Right lobe of liver (tissue), 6 donors: ENCODE measurements at regions not wholly inside any gene's neighbourhood (a gene's known extent, or its start where the extent isn't known, plus 50 kb on each side); places are given as distances from the start of the nearest gene placed in this dataset.

Experiments
- ATAC-seq, 4 donors: fragments of 200-7000 bp; cut with Tn5 transposase; one replicate each; pipeline ENCODE4 v1.9.1; 2020; ENCODE audit warnings: mild to moderate bottlenecking in 4 of 4, moderate library complexity in 4 of 4
- DNase-seq, 3 donors: peaks; one replicate each; pipeline ENCODE4 v3.0.0-alpha.2; 2020
- H3K27ac ChIP-seq, 3 donors: fragments of 200-600 bp; one replicate each; pipeline ENCODE4 v1.8.0; 2022
- H3K27me3 ChIP-seq, 2 donors: fragments of 200-600 bp; one replicate each; pipeline ENCODE4 v1.8.0; 2022
- H3K36me3 ChIP-seq, 4 donors: fragments of 200-600 bp; sonication (generic) in 1 of 4; one replicate each; pipeline versions ENCODE4 v1.5.1 to v1.8.0; 2017 to 2022; ENCODE audit warnings: control low read depth in 1 of 4
- H3K4me1 ChIP-seq, 4 donors: fragments of 200-600 bp; sonication (generic) in 1 of 4; one replicate each; pipeline versions ENCODE4 v1.5.1 to v1.8.0; 2017 to 2022; ENCODE audit warnings: control low read depth in 1 of 4
- H3K4me3 ChIP-seq, 3 donors: fragments of 200-600 bp; one replicate each; pipeline ENCODE4 v1.8.0; 2022
- H3K9me3 ChIP-seq, 4 donors: fragments of 200-600 bp; sonication (generic) in 1 of 4; one replicate each; pipeline versions ENCODE4 v1.5.1 to v1.8.0; 2017 to 2022; ENCODE audit warnings: control low read depth in 1 of 4
- POLR2A ChIP-seq: fragments of 450-650 bp; IDR thresholded peaks from one replicate; pipeline ENCODE4 v1.6.1; 2017; ENCODE audit warnings: antibody characterized with exemption, mild to moderate bottlenecking
- WGBS: methylation state at CpG from one replicate; pipeline ENCODE4 v1.1.6; 2018; ENCODE audit warnings: low coverage, low lambda C conversion rate; ENCODE audit not compliant: insufficient coverage; ENCODE audit errors: missing lambda C conversion rate; 5-methylcytosine and 5-hydroxymethylcytosine counted together
- intact Hi-C, 2 donors: fragments of 100-400 bp; cut with DNase I; formaldehyde crosslinking; loops; one replicate each; pipeline versions ENCODE4 v1.11.2 to v1.14.1; 2022
- TF ChIP-seq, protein P1 (sequence below), 4 donors: fragments of 200-600 bp in 3 of 4; fragments of 450-650 bp in 1 of 4; IDR thresholded peaks; one replicate each; pipeline versions ENCODE4 v1.5.1 to v1.8.0; 2016 to 2022; ENCODE audit warnings: antibody characterized with exemption in 4 of 4, mild to moderate bottlenecking in 2 of 4
- donor health status: DM: no; HTN: yes; CAD: no.
- donor health status: DM: no; HTN: no; CAD: no.
- donor health status: DM: no; HTN: no; CAD: no.
- donor health status: DM: no; HTN: yes; CAD: no.
- donor health status: DM: no; HTN: yes; CAD: no.

DNA sequence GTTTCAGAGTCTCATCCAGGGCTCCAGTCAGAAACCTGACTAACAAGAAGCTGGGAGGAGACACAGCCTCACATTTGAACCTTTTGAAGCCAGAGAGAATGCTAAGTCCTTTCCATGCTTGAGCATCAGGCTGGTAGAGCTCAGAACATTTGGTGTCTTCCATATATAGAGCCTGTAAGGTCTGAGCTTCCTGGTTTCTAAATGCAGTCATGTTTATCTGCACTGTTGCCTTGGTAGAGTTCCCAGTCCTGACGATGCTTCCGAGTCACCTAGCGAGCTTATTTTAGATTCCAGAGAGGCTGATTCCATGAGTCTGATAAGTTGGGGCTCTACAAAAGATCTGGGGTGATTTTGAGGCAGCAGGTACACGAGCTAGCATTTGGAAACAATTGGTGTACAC, 68.4 kb upstream of the SORL1 start:
- 77% methylated on average over 4 of the region's 4 CpGs for WGBS
- ATAC-seq, result no peak
- Histone ChIP-seq H3K27ac (no peak overlapping the region), H3K27me3 (no peaks in the 10 kb centered on the region), H3K4me1 (no peaks in the 10 kb centered on the region), H3K36me3 (no peaks in the 10 kb centered on the region), H3K4me3 (no peak overlapping the region), H3K9me3 (no peaks in the 10 kb centered on the region)
- DNase-seq, result no peak
- no peak for TF ChIP-seq POLR2A
- TF ChIP-seq, protein P1, sequence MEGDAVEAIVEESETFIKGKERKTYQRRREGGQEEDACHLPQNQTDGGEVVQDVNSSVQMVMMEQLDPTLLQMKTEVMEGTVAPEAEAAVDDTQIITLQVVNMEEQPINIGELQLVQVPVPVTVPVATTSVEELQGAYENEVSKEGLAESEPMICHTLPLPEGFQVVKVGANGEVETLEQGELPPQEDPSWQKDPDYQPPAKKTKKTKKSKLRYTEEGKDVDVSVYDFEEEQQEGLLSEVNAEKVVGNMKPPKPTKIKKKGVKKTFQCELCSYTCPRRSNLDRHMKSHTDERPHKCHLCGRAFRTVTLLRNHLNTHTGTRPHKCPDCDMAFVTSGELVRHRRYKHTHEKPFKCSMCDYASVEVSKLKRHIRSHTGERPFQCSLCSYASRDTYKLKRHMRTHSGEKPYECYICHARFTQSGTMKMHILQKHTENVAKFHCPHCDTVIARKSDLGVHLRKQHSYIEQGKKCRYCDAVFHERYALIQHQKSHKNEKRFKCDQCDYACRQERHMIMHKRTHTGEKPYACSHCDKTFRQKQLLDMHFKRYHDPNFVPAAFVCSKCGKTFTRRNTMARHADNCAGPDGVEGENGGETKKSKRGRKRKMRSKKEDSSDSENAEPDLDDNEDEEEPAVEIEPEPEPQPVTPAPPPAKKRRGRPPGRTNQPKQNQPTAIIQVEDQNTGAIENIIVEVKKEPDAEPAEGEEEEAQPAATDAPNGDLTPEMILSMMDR (IDR thresholded peaks at IDR 0.05), result no peak
- intact Hi-C loops, result no loop called here

- Histone ChIP-seq H3K27me3 (no peaks in the 10 kb centered on the region), H3K4me1 (no peaks in the 10 kb centered on the region), H3K4me3 (no peak overlapping the region), H3K36me3 (no peaks in the 10 kb centered on the region), H3K9me3 (no peaks in the 10 kb centered on the region), H3K27ac (no peak overlapping the region)
- intact Hi-C loops, result no loop called here
- 17% methylated on average over 1 of the region's 1 CpG for WGBS
- TF ChIP-seq, protein P1 (IDR thresholded peaks at IDR 0.05), result no peak
- no peak for TF ChIP-seq POLR2A
- no peak for ATAC-seq
- no peak for DNase-seq
These were observed 66.4 kb upstream of the SORL1 start for GRCh38 chr11:121385688-121386087.
